ENCODE measurements at regions not wholly inside any gene's neighbourhood (a gene's known extent, or its start where the extent isn't known, plus 50 kb on each side); places are given as distances from the start of the nearest gene placed in this dataset.

GRCh38 chr6:98747273-98747672, 87.1 kb upstream of the POU3F2 start:
- intact Hi-C loops (cut with micrococcal nuclease; ENCODE audit: unreplicated experiment) = no loop called here
- H3K27ac Mint-ChIP-seq (ENCODE audit: unreplicated experiment) = no peak overlapping the region
- no peak for DNase-seq
- peaks cover 13% of the 10 kb centered on the region for H3K27me3 Mint-ChIP-seq (ENCODE audit: unreplicated experiment)
- H3K36me3 Mint-ChIP-seq (ENCODE audit: insufficient read depth, unreplicated experiment) = no peaks in the 10 kb centered on the region
- no peaks in the 10 kb centered on the region for H3K9me3 Mint-ChIP-seq (ENCODE audit: low read depth, unreplicated experiment)
- TF ChIP-seq, protein P1, sequence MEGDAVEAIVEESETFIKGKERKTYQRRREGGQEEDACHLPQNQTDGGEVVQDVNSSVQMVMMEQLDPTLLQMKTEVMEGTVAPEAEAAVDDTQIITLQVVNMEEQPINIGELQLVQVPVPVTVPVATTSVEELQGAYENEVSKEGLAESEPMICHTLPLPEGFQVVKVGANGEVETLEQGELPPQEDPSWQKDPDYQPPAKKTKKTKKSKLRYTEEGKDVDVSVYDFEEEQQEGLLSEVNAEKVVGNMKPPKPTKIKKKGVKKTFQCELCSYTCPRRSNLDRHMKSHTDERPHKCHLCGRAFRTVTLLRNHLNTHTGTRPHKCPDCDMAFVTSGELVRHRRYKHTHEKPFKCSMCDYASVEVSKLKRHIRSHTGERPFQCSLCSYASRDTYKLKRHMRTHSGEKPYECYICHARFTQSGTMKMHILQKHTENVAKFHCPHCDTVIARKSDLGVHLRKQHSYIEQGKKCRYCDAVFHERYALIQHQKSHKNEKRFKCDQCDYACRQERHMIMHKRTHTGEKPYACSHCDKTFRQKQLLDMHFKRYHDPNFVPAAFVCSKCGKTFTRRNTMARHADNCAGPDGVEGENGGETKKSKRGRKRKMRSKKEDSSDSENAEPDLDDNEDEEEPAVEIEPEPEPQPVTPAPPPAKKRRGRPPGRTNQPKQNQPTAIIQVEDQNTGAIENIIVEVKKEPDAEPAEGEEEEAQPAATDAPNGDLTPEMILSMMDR (IDR thresholded peaks at IDR 0.05; ENCODE audit: unreplicated experiment) = no peak
- no peak overlapping the region for H3K4me3 Mint-ChIP-seq (ENCODE audit: low read depth, unreplicated experiment)
- CTCF ChIA-PET = no interaction called here
- no TSS peak for BruUV-seq (replicated peaks)
- no peaks in the 10 kb centered on the region for H3K4me1 Mint-ChIP-seq (ENCODE audit: low read depth, unreplicated experiment)

DNA sequence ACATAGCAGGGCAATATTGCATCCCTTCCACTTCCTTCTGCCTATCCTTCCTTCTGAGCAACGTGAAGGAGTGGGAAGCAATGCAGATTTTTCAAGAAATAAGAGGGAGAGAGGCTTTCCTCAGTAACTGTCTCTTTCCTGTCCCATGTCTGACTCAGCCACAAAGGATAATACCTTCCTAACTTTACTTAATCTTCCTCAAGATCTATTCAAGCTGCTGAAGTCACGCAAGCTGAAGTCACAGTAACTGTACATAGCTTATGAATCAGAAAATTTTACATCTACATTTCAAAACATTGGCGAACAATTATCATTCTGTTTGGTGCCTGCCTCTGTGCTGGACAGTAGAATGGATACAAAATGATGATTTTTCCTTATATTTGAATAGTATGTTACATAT, 86.4 kb upstream of the POU3F2 start:
- DNase-seq = no peak
- Mint-ChIP-seq H3K36me3 (ENCODE audit: insufficient read depth, unreplicated experiment) (no peaks in the 10 kb centered on the region), H3K4me3 (ENCODE audit: low read depth, unreplicated experiment) (no peak overlapping the region), H3K4me1 (ENCODE audit: low read depth, unreplicated experiment) (no peaks in the 10 kb centered on the region), H3K9me3 (ENCODE audit: low read depth, unreplicated experiment) (no peaks in the 10 kb centered on the region), H3K27ac (ENCODE audit: unreplicated experiment) (no peak overlapping the region), H3K27me3 (ENCODE audit: unreplicated experiment) (peaks cover 13% of the 10 kb centered on the region)
- BruUV-seq (replicated peaks) = no TSS peak
- CTCF ChIA-PET = interaction anchor here (0.7 kb wide), 1 partner anchor 43 kb away, joined by 3 read pairs; no protein-coding TSS in a partner anchor
- intact Hi-C loops (cut with micrococcal nuclease; ENCODE audit: unreplicated experiment) = no loop called here
- TF ChIP-seq, protein P1 (IDR thresholded peaks at IDR 0.05; ENCODE audit: unreplicated experiment) = no peak

DNA sequence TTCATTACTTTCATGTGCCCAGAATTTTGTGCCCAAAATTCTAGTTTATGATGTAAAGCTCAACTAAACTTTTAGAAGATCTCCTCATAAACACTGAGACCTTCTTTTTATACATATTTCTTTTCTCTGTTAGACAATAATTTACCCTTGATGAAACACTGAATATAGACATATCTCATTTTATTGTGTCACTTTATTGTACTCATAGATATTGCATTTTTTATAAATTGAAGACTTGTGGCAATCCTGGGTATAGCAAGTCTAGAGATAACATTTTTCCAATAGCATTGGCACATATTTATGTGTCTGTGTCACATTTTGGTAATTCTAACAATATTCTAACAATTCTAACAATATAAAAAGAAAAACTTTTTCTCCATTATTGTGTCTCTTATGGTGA, 74.9 kb upstream of the POU3F2 start:
- Mint-ChIP-seq H3K4me1 (ENCODE audit: low read depth, unreplicated experiment) (peaks cover 10% of the 10 kb centered on the region), H3K27ac (ENCODE audit: unreplicated experiment) (no peak overlapping the region), H3K27me3 (ENCODE audit: unreplicated experiment) (no peaks in the 10 kb centered on the region), H3K36me3 (ENCODE audit: insufficient read depth, unreplicated experiment) (no peaks in the 10 kb centered on the region), H3K4me3 (ENCODE audit: low read depth, unreplicated experiment) (no peak overlapping the region), H3K9me3 (ENCODE audit: low read depth, unreplicated experiment) (peaks cover 3% of the 10 kb centered on the region)
- intact Hi-C loops (cut with micrococcal nuclease; ENCODE audit: unreplicated experiment) = no loop called here
- no peak for DNase-seq
- TF ChIP-seq, protein P1 (IDR thresholded peaks at IDR 0.05; ENCODE audit: unreplicated experiment) = no peak
- BruUV-seq (replicated peaks) = no TSS peak
- CTCF ChIA-PET = interaction anchor here (0.6 kb wide), 1 partner anchor 10 kb away, joined by 3 read pairs; no protein-coding TSS in a partner anchor

GRCh38 chr6:98764373-98764911, 69.9 kb upstream of the POU3F2 start:
- H3K4me3 Mint-ChIP-seq (ENCODE audit: low read depth, unreplicated experiment) = peak overlapping the region; percentile 66
- CTCF ChIA-PET = interaction anchor here (0.6 kb wide), 1 partner anchor 937 kb away, joined by 3 read pairs; no protein-coding TSS in a partner anchor
- no peak for DNase-seq
- BruUV-seq (replicated peaks) = no TSS peak
- H3K4me1 Mint-ChIP-seq (ENCODE audit: low read depth, unreplicated experiment) = peaks cover 13% of the 10 kb centered on the region
- H3K27ac Mint-ChIP-seq (ENCODE audit: unreplicated experiment) = no peak overlapping the region
- H3K27me3 Mint-ChIP-seq (ENCODE audit: unreplicated experiment) = no peaks in the 10 kb centered on the region
- TF ChIP-seq, protein P1 (IDR thresholded peaks at IDR 0.05; ENCODE audit: unreplicated experiment) = no peak
- intact Hi-C loops (cut with micrococcal nuclease; ENCODE audit: unreplicated experiment) = loop anchor here (10.0 kb wide), 1 partner anchor 710 kb away; no protein-coding TSS in a partner anchor
- H3K36me3 Mint-ChIP-seq (ENCODE audit: insufficient read depth, unreplicated experiment) = no peaks in the 10 kb centered on the region
- H3K9me3 Mint-ChIP-seq (ENCODE audit: low read depth, unreplicated experiment) = peaks cover 3% of the 10 kb centered on the region

All from Calu3 (cell line).